Astrocyte (in vitro differentiated cells and primary cell): ENCODE measurements at regions not wholly inside any gene's neighbourhood (a gene's known extent, or its start where the extent isn't known, plus 50 kb on each side); places are given as distances from the start of the nearest gene placed in this dataset.

ENCODE experiments used
- CTCF ChIP-seq: IDR thresholded peaks from 2 replicates; pipeline ENCODE4 v1.5.1; 2011; ENCODE audit warnings: low read depth, mild to moderate bottlenecking, inconsistent platforms, low read length, moderate library complexity; ENCODE audit not compliant: insufficient read depth
- EZH2 ChIP-seq: IDR thresholded peaks from 2 replicates; pipeline ENCODE4 v1.6.1; 2012; ENCODE audit warnings: mild to moderate bottlenecking, low read length, inconsistent platforms; ENCODE audit not compliant: insufficient read depth

DNA sequence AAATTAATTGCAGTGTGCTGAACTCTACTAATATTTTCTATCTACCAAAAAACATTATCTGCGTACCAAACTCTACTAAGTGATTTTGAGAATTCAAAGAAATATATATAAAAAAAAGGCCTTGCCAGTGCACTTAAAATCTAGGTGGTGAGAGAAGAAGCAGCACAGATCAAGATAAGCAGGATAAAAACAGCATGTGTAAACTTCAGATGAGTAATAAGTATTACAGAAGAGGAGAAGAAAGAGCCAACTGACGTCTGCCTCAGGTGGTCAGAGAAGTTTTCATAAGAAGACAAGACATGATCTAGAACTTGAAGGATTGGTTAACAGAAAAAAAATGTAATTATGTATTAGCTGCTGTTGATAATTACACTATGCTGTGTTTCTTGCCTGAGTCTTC is 166.4 kb downstream of the DUSP6 start:
- TF ChIP-seq CTCF (no peak), EZH2 (no peak)
